ENCODE measurements at regions not wholly inside any gene's neighbourhood (a gene's known extent, or its start where the extent isn't known, plus 50 kb on each side); places are given as distances from the start of the nearest gene placed in this dataset.

- TF ChIP-seq POLR2A (IDR thresholded peaks at IDR 0.05) (no peak), POLR2AphosphoS5 (IDR thresholded peaks at IDR 0.05) (no peak)
Measured at GRCh38 chr20:40100261-40100660, 588.8 kb downstream of the MAFB start.
